Spleen (tissue), 7 donors: ENCODE measurements at regions not wholly inside any gene's neighbourhood (a gene's known extent, or its start where the extent isn't known, plus 50 kb on each side); places are given as distances from the start of the nearest gene placed in this dataset.

Experiments used
- CTCF ChIP-seq, 11 experiments: fragments of 200-600 bp in 7 of 11; fragments of 450-650 bp in 4 of 11; sonication (generic) in 4 of 11; IDR thresholded peaks in 8 of 11; conservative IDR thresholded peaks in 3 of 11; 1 replicate in 7 of 11; 2 replicates in 4 of 11; pipeline versions ENCODE4 v1.4.0 to v1.8.0; 2016 to 2021; ENCODE audit warnings: antibody characterized with exemption in 11 of 11, inconsistent platforms in 4 of 11, mild to moderate bottlenecking in 1 of 11
- POLR2A ChIP-seq, 3 donors: fragments of 450-650 bp; IDR thresholded peaks; one replicate each; pipeline ENCODE4 v1.5.1; 2017; ENCODE audit warnings: antibody characterized with exemption in 3 of 3, mild to moderate bottlenecking in 1 of 3
- POLR2AphosphoS5 ChIP-seq, 3 donors: sonication (generic); formaldehyde crosslinking; IDR thresholded peaks; one replicate each; pipeline ENCODE4 v1.5.1; 2017; ENCODE audit warnings: antibody characterized with exemption in 3 of 3
- donor health status: DM: no; HTN: no; CAD: no; lungs with moderate emphysema.
- donor health status: DM: no; HTN: no; CAD: no.
- donor health status: DM: no; HTN: no; CAD: no.

GRCh38 chr10:56880606-56881005, 519.5 kb upstream of the ZWINT start:
- TF ChIP-seq POLR2A (IDR thresholded peaks at IDR 0.05) (no peak), CTCF (IDR thresholded peaks at IDR 0.05 in 8 of 11, conservative IDR thresholded peaks at IDR 0.05 in 3 of 11) (no peak), POLR2AphosphoS5 (IDR thresholded peaks at IDR 0.05) (no peak)
